Stimulated activated CD4-positive, alpha-beta T cell treated with anti-CD3 and anti-CD28 coated beads, Interleukin-2, amount 100 ng/mL, for 48 hours (primary cell): ENCODE measurements at regions not wholly inside any gene's neighbourhood (a gene's known extent, or its start where the extent isn't known, plus 50 kb on each side); places are given as distances from the start of the nearest gene placed in this dataset.

Source experiments
- DNase-seq, 2 donors: peaks; one replicate each; pipeline ENCODE4 v3.0.0-alpha.2; 2020

- no peak for DNase-seq
Observed at GRCh38 chr13:50668691-50669271, 174.7 kb downstream of the DLEU7 start.

GRCh38 chr13:50670272-50670671, 173.2 kb downstream of the DLEU7 start:
- no peak for DNase-seq

- no peak for DNase-seq
Observed at GRCh38 chr13:50670847-50671496, 172.5 kb downstream of the DLEU7 start.

GRCh38 chr13:50671497-50671850, 172.0 kb downstream of the DLEU7 start:
- no peak for DNase-seq

- no peak for DNase-seq
Observed at GRCh38 chr13:50672025-50672424, 171.5 kb downstream of the DLEU7 start.

- DNase-seq = no peak
Observed at GRCh38 chr13:50675651-50676050, 167.8 kb downstream of the DLEU7 start.

- no peak for DNase-seq
Observed at GRCh38 chr13:50676602-50677001, 166.9 kb downstream of the DLEU7 start.

GRCh38 chr13:50677258-50677657, 166.2 kb downstream of the DLEU7 start:
- no peak for DNase-seq

GRCh38 chr13:50677687-50678463, 165.6 kb downstream of the DLEU7 start:
- no peak for DNase-seq

- no peak for DNase-seq
Observed at GRCh38 chr13:50678464-50679162, 164.9 kb downstream of the DLEU7 start.

GRCh38 chr13:50679321-50679720, 164.2 kb downstream of the DLEU7 start:
- DNase-seq = no peak

- no peak for DNase-seq
Observed at GRCh38 chr13:50682002-50682401, 161.5 kb downstream of the DLEU7 start.

- DNase-seq = no peak
Observed at GRCh38 chr13:50682966-50683365, 160.5 kb downstream of the DLEU7 start.

- no peak for DNase-seq
Observed at GRCh38 chr13:50684366-50684765, 159.1 kb downstream of the DLEU7 start.

GRCh38 chr13:50685491-50685890, 158.0 kb downstream of the DLEU7 start:
- DNase-seq = no peak

GRCh38 chr13:50685956-50686355, 157.5 kb downstream of the DLEU7 start:
- DNase-seq = no peak

GRCh38 chr13:50686551-50686950, 156.9 kb downstream of the DLEU7 start:
- DNase-seq = no peak

- no peak for DNase-seq
Observed at GRCh38 chr13:50687545-50687944, 155.9 kb downstream of the DLEU7 start.

- no peak for DNase-seq
Observed at GRCh38 chr13:50690006-50690405, 153.5 kb downstream of the DLEU7 start.

GRCh38 chr13:50691176-50691680, 152.3 kb downstream of the DLEU7 start:
- no peak for DNase-seq

GRCh38 chr13:50691681-50692263, 151.7 kb downstream of the DLEU7 start:
- DNase-seq = no peak

GRCh38 chr13:50692396-50692915, 151.0 kb downstream of the DLEU7 start:
- DNase-seq = no peak

GRCh38 chr13:50693727-50694126, 149.8 kb downstream of the DLEU7 start:
- no peak for DNase-seq
